Thyroid gland (tissue), 4 donors: ENCODE measurements at regions not wholly inside any gene's neighbourhood (a gene's known extent, or its start where the extent isn't known, plus 50 kb on each side); places are given as distances from the start of the nearest gene placed in this dataset.

Experiments
- CTCF ChIP-seq, 6 experiments: fragments of 200-600 bp in 3 of 6; fragments of 450-650 bp in 3 of 6; sonication (generic) in 3 of 6; IDR thresholded peaks; one replicate each; pipeline ENCODE4 v1.5.1; 2016 to 2019; ENCODE audit warnings: antibody characterized with exemption in 6 of 6, mild to moderate bottlenecking in 2 of 6, inconsistent platforms in 1 of 6, moderate library complexity in 1 of 6
- POLR2A ChIP-seq, 2 donors: fragments of 450-650 bp; IDR thresholded peaks; one replicate each; pipeline ENCODE4 v1.6.1; 2017; ENCODE audit warnings: antibody characterized with exemption in 2 of 2, mild to moderate bottlenecking in 2 of 2, moderate library complexity in 1 of 2

DNA sequence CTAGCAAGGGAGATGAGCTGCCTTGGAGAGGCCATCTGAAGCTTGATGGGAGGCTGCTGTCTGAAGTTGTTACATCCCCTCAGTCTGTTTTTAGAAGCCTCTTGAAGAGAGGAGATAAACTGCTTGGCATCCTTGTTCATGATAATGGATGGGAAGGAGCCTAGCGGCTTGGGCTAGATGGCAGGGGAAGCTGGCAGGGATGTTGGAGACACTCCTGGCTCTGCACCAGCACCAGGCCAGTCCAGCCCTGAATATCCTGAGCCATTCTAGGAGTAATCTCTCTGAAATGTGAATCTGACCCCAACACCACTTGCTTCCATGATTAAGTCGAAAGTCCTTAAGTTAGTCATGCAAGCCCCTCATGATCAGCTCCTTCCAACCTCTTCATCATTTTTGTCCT, 310.5 kb downstream of the NSG2 start:
- no peak for TF ChIP-seq CTCF (IDR thresholded peaks at IDR 0.05)
- TF ChIP-seq POLR2A (IDR thresholded peaks at IDR 0.05), result no peak
